ENCODE measurements at regions not wholly inside any gene's neighbourhood (a gene's known extent, or its start where the extent isn't known, plus 50 kb on each side); places are given as distances from the start of the nearest gene placed in this dataset.
A peak's percentile ranks its signal among the peaks of the same experiment; 100 is the strongest.
"Not testable (repeated sequence)": the region's sequence is repeated elsewhere in the genome, so short reads cannot be mapped to it uniquely, and the experiment has no call there.

GRCh38 chr22:23424031-23424430 is 156.1 kb downstream of the IGLL1 start:
- no peaks in the 10 kb centered on the region for H3K27me3 ChIP-seq (ENCODE audit: control insufficient read depth, insufficient read depth, low read length)

GRCh38 chr22:23422281-23422680 is 157.8 kb downstream of the IGLL1 start:
- not testable (repeated sequence) for FAIRE-seq; H3K4me3 ChIP-seq (ENCODE audit: low read depth, low read length); DNase-seq (ENCODE audit: low read depth); H3K27me3 ChIP-seq (ENCODE audit: control insufficient read depth, insufficient read depth, low read length); H3K36me3 ChIP-seq (ENCODE audit: control insufficient read depth, insufficient read depth, low read length)

More at GRCh38 chr22:23424031-23424430, 156.1 kb downstream of the IGLL1 start:
- DNase-seq (ENCODE audit: low read depth) (no peak), FAIRE-seq (no peak)
- no peaks in the 10 kb centered on the region for H3K36me3 ChIP-seq (ENCODE audit: control insufficient read depth, insufficient read depth, low read length)
- no peak for TF ChIP-seq CTCF (IDR thresholded peaks at IDR 0.05; ENCODE audit: insufficient read depth, low read length, severe bottlenecking)
- H3K4me3 ChIP-seq (ENCODE audit: low read depth, low read length), result no peak overlapping the region

DNA sequence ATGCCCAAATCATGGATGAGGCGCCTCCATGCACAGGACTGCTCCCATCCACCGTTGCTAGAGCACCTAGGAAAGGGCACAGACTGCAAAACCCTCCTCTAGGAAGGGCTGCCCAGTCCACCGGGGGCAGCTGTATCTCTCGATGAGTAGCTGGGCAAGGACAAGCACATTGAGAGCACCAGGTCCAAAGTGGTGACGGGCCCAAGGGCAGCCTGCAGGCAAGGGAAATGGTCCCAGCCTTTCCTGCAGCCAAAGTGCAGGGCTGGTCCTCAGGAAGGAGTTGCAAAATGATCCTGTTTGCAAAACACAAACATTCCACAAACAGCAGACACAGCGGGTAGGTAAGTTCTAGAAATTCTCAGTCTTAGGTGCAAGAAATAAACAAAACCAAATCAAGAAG is 158.8 kb downstream of the IGLL1 start:
- not testable (repeated sequence) for FAIRE-seq

GRCh38 chr22:23419931-23420330 is 160.2 kb downstream of the IGLL1 start:
- DNase-seq (ENCODE audit: low read depth) (no peak), FAIRE-seq (peak; percentile 36)
- no peak for TF ChIP-seq CTCF (IDR thresholded peaks at IDR 0.05; ENCODE audit: insufficient read depth, low read length, severe bottlenecking)
- Histone ChIP-seq H3K4me3 (ENCODE audit: low read depth, low read length) (no peak overlapping the region), H3K36me3 (ENCODE audit: control insufficient read depth, insufficient read depth, low read length) (no peaks in the 10 kb centered on the region), H3K27me3 (ENCODE audit: control insufficient read depth, insufficient read depth, low read length) (no peaks in the 10 kb centered on the region)

More for the DNA sequence above, 158.8 kb downstream of the IGLL1 start:
- not testable (repeated sequence) for H3K27me3 ChIP-seq (ENCODE audit: control insufficient read depth, insufficient read depth, low read length); DNase-seq (ENCODE audit: low read depth); H3K4me3 ChIP-seq (ENCODE audit: low read depth, low read length); H3K36me3 ChIP-seq (ENCODE audit: control insufficient read depth, insufficient read depth, low read length)

GRCh38 chr22:23419171-23419570 is 160.9 kb downstream of the IGLL1 start:
- no peak for FAIRE-seq
- Histone ChIP-seq H3K4me3 (ENCODE audit: low read depth, low read length) (no peak overlapping the region), H3K36me3 (ENCODE audit: control insufficient read depth, insufficient read depth, low read length) (no peaks in the 10 kb centered on the region), H3K27me3 (ENCODE audit: control insufficient read depth, insufficient read depth, low read length) (no peaks in the 10 kb centered on the region)
- no peak for DNase-seq (ENCODE audit: low read depth)
- no peak for TF ChIP-seq CTCF (IDR thresholded peaks at IDR 0.05; ENCODE audit: insufficient read depth, low read length, severe bottlenecking)

GRCh38 chr22:23418159-23418788 is 161.8 kb downstream of the IGLL1 start:
- TF ChIP-seq CTCF (IDR thresholded peaks at IDR 0.05; ENCODE audit: insufficient read depth, low read length, severe bottlenecking), result no peak
- DNase-seq (ENCODE audit: low read depth) (no peak), FAIRE-seq (peak; percentile 66)
- Histone ChIP-seq H3K36me3 (ENCODE audit: control insufficient read depth, insufficient read depth, low read length) (no peaks in the 10 kb centered on the region), H3K4me3 (ENCODE audit: low read depth, low read length) (no peak overlapping the region), H3K27me3 (ENCODE audit: control insufficient read depth, insufficient read depth, low read length) (no peaks in the 10 kb centered on the region)

GRCh38 chr22:23417327-23417726 is 162.8 kb downstream of the IGLL1 start:
- not testable (repeated sequence) for FAIRE-seq

GRCh38 chr22:23416169-23416690 is 163.9 kb downstream of the IGLL1 start:
- H3K27me3 ChIP-seq (ENCODE audit: control insufficient read depth, insufficient read depth, low read length); H3K4me3 ChIP-seq (ENCODE audit: low read depth, low read length); DNase-seq (ENCODE audit: low read depth); H3K36me3 ChIP-seq (ENCODE audit: control insufficient read depth, insufficient read depth, low read length): not testable (repeated sequence)
- FAIRE-seq, result peak; percentile 100

More at GRCh38 chr22:23417327-23417726, 162.8 kb downstream of the IGLL1 start:
- DNase-seq (ENCODE audit: low read depth); H3K27me3 ChIP-seq (ENCODE audit: control insufficient read depth, insufficient read depth, low read length); H3K4me3 ChIP-seq (ENCODE audit: low read depth, low read length); H3K36me3 ChIP-seq (ENCODE audit: control insufficient read depth, insufficient read depth, low read length): not testable (repeated sequence)

All from bronchial epithelial cell (primary cell).